HL-60 (cell line): ENCODE measurements at regions not wholly inside any gene's neighbourhood (a gene's known extent, or its start where the extent isn't known, plus 50 kb on each side); places are given as distances from the start of the nearest gene placed in this dataset.

ENCODE experiments used
- CTCF ChIP-seq: IDR thresholded peaks from one replicate; pipeline ENCODE4 v1.5.1; 2011; ENCODE audit warnings: low read length, control low read depth, inconsistent platforms; ENCODE audit not compliant: insufficient read depth
- POLR2AphosphoS5 ChIP-seq: IDR thresholded peaks from 2 replicates; pipeline ENCODE4 v1.6.1; 2012; ENCODE audit warnings: low read depth
- TF ChIP-seq, protein P1 (sequence below): IDR thresholded peaks from 2 replicates; pipeline ENCODE4 v1.6.1; 2012; ENCODE audit warnings: low read depth; ENCODE audit not compliant: insufficient replicate concordance

GRCh38 chr12:59431266-59431665, 164.6 kb upstream of the SLC16A7 start:
- TF ChIP-seq CTCF (no peak), POLR2AphosphoS5 (no peak)
- TF ChIP-seq, protein P1, sequence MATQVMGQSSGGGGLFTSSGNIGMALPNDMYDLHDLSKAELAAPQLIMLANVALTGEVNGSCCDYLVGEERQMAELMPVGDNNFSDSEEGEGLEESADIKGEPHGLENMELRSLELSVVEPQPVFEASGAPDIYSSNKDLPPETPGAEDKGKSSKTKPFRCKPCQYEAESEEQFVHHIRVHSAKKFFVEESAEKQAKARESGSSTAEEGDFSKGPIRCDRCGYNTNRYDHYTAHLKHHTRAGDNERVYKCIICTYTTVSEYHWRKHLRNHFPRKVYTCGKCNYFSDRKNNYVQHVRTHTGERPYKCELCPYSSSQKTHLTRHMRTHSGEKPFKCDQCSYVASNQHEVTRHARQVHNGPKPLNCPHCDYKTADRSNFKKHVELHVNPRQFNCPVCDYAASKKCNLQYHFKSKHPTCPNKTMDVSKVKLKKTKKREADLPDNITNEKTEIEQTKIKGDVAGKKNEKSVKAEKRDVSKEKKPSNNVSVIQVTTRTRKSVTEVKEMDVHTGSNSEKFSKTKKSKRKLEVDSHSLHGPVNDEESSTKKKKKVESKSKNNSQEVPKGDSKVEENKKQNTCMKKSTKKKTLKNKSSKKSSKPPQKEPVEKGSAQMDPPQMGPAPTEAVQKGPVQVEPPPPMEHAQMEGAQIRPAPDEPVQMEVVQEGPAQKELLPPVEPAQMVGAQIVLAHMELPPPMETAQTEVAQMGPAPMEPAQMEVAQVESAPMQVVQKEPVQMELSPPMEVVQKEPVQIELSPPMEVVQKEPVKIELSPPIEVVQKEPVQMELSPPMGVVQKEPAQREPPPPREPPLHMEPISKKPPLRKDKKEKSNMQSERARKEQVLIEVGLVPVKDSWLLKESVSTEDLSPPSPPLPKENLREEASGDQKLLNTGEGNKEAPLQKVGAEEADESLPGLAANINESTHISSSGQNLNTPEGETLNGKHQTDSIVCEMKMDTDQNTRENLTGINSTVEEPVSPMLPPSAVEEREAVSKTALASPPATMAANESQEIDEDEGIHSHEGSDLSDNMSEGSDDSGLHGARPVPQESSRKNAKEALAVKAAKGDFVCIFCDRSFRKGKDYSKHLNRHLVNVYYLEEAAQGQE = no peak
